ENCODE measurements at regions not wholly inside any gene's neighbourhood (a gene's known extent, or its start where the extent isn't known, plus 50 kb on each side); places are given as distances from the start of the nearest gene placed in this dataset.

DNA sequence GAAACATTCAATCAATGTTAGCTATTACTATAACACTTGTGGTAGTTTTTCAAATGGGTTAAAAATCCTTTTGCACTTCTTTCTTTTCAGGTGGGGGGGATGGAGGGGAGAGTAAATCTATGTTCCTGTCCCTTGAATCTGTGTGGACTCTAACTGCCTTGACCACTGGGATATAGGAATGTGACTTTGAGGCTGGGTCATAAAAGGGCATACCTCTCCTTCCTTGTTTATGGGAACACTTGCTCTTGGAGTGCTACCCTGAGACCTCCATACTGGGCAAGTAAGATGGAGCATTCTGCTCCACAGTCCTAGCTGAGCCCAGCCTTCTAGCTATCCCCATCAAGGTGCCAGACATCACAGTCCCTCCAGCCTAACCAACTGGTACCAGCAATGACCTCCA lies 89.3 kb upstream of the SIM2 start:
- Histone ChIP-seq H3K27ac (no peak overlapping the region), H3K27me3 (replicated peaks; ENCODE audit: insufficient read depth) (no peaks in the 10 kb centered on the region), H3K9me3 (no peaks in the 10 kb centered on the region), H3K4me1 (ENCODE audit: control insufficient read depth in 1 of 2, low read depth in 2 of 2) (no peaks in the 10 kb centered on the region), H3K4me3 (no peak overlapping the region), H3K36me3 (no peaks in the 10 kb centered on the region)
- DNase-seq (ENCODE audit: low spot score) (no peak), ATAC-seq (ENCODE audit: insufficient number of reproducible peaks, low FRiP score, low read depth) (no peak)
- TF ChIP-seq, protein P1, sequence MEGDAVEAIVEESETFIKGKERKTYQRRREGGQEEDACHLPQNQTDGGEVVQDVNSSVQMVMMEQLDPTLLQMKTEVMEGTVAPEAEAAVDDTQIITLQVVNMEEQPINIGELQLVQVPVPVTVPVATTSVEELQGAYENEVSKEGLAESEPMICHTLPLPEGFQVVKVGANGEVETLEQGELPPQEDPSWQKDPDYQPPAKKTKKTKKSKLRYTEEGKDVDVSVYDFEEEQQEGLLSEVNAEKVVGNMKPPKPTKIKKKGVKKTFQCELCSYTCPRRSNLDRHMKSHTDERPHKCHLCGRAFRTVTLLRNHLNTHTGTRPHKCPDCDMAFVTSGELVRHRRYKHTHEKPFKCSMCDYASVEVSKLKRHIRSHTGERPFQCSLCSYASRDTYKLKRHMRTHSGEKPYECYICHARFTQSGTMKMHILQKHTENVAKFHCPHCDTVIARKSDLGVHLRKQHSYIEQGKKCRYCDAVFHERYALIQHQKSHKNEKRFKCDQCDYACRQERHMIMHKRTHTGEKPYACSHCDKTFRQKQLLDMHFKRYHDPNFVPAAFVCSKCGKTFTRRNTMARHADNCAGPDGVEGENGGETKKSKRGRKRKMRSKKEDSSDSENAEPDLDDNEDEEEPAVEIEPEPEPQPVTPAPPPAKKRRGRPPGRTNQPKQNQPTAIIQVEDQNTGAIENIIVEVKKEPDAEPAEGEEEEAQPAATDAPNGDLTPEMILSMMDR (IDR thresholded peaks at IDR 0.05) = no peak

DNA sequence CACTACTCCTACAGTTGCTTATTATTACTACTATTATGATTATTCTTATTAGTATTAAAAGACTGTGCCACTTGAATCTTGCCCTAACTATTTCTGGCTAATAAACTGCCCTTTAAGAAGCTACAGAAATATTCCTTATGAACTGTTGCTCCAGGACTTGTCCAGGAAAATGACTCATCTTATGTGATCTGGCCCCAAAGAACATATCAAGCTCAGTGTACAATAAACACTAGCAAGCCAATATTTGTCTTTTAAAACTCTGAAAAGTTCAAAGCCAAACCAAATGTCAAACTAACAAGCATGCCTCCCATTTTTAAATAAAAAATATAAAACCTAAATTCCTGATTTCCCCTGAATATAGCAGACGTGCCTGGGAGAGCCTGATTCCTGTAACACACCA lies 88.7 kb upstream of the SIM2 start:
- TF ChIP-seq, protein P1 (IDR thresholded peaks at IDR 0.05) = no peak
- no peaks in the 10 kb centered on the region for H3K9me3 ChIP-seq
- no peaks in the 10 kb centered on the region for H3K27me3 ChIP-seq (replicated peaks; ENCODE audit: insufficient read depth)
- H3K27ac ChIP-seq = no peak overlapping the region
- H3K4me3 ChIP-seq = no peak overlapping the region
- no peaks in the 10 kb centered on the region for H3K36me3 ChIP-seq
- ATAC-seq (ENCODE audit: insufficient number of reproducible peaks, low FRiP score, low read depth) (no peak), DNase-seq (ENCODE audit: low spot score) (no peak)
- H3K4me1 ChIP-seq (ENCODE audit: control insufficient read depth in 1 of 2, low read depth in 2 of 2) = no peaks in the 10 kb centered on the region

DNA sequence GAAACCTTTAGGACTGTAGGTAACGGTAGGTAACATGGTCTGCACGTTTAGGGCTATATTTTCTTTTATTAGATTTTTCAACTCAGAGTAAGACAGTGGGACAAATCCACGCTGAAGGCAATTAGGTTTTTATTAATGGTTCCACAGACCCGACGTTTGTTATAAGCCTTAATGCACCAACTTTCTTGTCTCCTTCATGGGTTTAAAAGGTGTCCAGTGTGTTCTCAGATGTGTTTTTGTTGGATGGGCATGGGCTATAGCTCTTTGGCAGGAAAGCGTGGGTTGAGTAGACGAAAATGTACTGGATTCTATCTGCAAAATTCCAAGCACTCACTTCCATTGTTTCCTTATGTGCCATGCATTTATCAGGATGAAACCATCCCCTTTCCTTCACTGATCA lies 88.0 kb upstream of the SIM2 start:
- TF ChIP-seq, protein P1 (IDR thresholded peaks at IDR 0.05) = no peak
- no peaks in the 10 kb centered on the region for H3K27me3 ChIP-seq (replicated peaks; ENCODE audit: insufficient read depth)
- ATAC-seq (ENCODE audit: insufficient number of reproducible peaks, low FRiP score, low read depth) (no peak), DNase-seq (ENCODE audit: low spot score) (no peak)
- H3K4me1 ChIP-seq (ENCODE audit: control insufficient read depth in 1 of 2, low read depth in 2 of 2) = no peaks in the 10 kb centered on the region
- no peak overlapping the region for H3K4me3 ChIP-seq
- H3K9me3 ChIP-seq = no peaks in the 10 kb centered on the region
- no peaks in the 10 kb centered on the region for H3K36me3 ChIP-seq
- no peak overlapping the region for H3K27ac ChIP-seq

DNA sequence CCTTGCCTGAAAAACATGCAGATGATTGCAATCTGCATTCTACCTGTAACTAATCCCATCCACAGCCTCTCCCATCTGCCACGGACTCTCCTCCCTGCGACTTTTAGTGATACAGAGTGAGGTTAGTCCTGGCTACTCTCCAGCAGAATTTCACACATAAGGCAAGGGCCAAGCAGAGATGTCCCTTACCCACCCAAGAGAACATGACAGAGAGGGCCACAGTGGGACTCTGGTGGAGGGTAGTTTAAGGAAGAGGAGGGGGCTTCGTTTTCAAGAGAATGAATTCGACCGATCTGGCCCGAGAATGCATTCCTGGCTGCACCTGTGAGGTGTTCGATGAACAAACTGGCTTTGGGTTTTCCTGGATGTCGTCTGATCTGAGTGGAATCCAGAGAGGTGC lies 87.5 kb upstream of the SIM2 start:
- Histone ChIP-seq H3K36me3 (no peaks in the 10 kb centered on the region), H3K27ac (no peak overlapping the region), H3K9me3 (no peaks in the 10 kb centered on the region), H3K4me3 (no peak overlapping the region), H3K27me3 (replicated peaks; ENCODE audit: insufficient read depth) (no peaks in the 10 kb centered on the region), H3K4me1 (ENCODE audit: control insufficient read depth in 1 of 2, low read depth in 2 of 2) (no peaks in the 10 kb centered on the region)
- TF ChIP-seq, protein P1 (IDR thresholded peaks at IDR 0.05) = no peak
- no peak for DNase-seq (ENCODE audit: low spot score)
- ATAC-seq (ENCODE audit: insufficient number of reproducible peaks, low FRiP score, low read depth) = no peak

DNA sequence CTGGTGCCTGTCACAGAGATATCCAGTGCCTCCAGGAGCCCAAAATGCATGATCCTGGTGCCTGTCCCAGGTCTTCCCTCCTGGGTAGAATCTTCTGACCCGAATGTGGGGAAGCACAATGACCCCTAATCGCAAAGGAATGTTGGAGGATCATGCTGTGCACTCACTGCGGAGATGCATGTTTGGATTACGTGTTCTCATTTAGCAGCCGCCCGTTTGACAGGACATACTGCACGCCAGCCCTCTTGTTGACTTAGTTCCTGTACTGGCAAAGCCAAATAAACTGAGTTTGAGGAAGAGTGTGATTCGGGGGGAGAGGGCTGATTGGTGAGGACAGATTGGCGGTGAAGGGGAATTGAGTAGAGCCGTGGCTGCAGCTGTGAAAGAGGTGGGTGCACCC lies 85.9 kb upstream of the SIM2 start:
- Histone ChIP-seq H3K36me3 (no peaks in the 10 kb centered on the region), H3K4me3 (no peak overlapping the region), H3K27ac (no peak overlapping the region), H3K9me3 (no peaks in the 10 kb centered on the region), H3K4me1 (ENCODE audit: control insufficient read depth in 1 of 2, low read depth in 2 of 2) (no peaks in the 10 kb centered on the region), H3K27me3 (replicated peaks; ENCODE audit: insufficient read depth) (no peaks in the 10 kb centered on the region)
- DNase-seq (ENCODE audit: low spot score) (no peak), ATAC-seq (ENCODE audit: insufficient number of reproducible peaks, low FRiP score, low read depth) (no peak)
- TF ChIP-seq, protein P1 (IDR thresholded peaks at IDR 0.05) = no peak
